GM19438 (cell line): ENCODE measurements at regions not wholly inside any gene's neighbourhood (a gene's known extent, or its start where the extent isn't known, plus 50 kb on each side); places are given as distances from the start of the nearest gene placed in this dataset.
"Not testable (repeated sequence)": the region's sequence is repeated elsewhere in the genome, so short reads cannot be mapped to it uniquely, and the experiment has no call there.

ENCODE experiments used
- ATAC-seq: cut with Tn5 transposase; IDR thresholded peaks from one replicate; pipeline ENCODE4 v1.9.1; 2021; ENCODE audit warnings: low read depth; ENCODE audit not compliant: unreplicated experiment

GRCh38 chr15:20309966-20310365 lies 231.6 kb downstream of the GOLGA6L6 start:
- ATAC-seq: not testable (repeated sequence)

- not testable (repeated sequence) for ATAC-seq
Measured at GRCh38 chr15:20309395-20309794, 232.2 kb downstream of the GOLGA6L6 start.

GRCh38 chr15:20308027-20308690 lies 233.4 kb downstream of the GOLGA6L6 start:
- ATAC-seq: not testable (repeated sequence)

GRCh38 chr15:20307137-20307536 lies 234.5 kb downstream of the GOLGA6L6 start:
- ATAC-seq: not testable (repeated sequence)

GRCh38 chr15:20306497-20307106 lies 235.0 kb downstream of the GOLGA6L6 start:
- ATAC-seq: not testable (repeated sequence)

- not testable (repeated sequence) for ATAC-seq
Measured at GRCh38 chr15:20305912-20306311, 235.7 kb downstream of the GOLGA6L6 start.

GRCh38 chr15:20305015-20305465 lies 236.6 kb downstream of the GOLGA6L6 start:
- not testable (repeated sequence) for ATAC-seq

GRCh38 chr15:20304282-20305014 lies 237.2 kb downstream of the GOLGA6L6 start:
- ATAC-seq: not testable (repeated sequence)

GRCh38 chr15:20303248-20304171 lies 238.1 kb downstream of the GOLGA6L6 start:
- ATAC-seq: not testable (repeated sequence)

- not testable (repeated sequence) for ATAC-seq
Measured at GRCh38 chr15:20302141-20303069, 239.2 kb downstream of the GOLGA6L6 start.

GRCh38 chr15:20301471-20302081 lies 240.0 kb downstream of the GOLGA6L6 start:
- not testable (repeated sequence) for ATAC-seq

- not testable (repeated sequence) for ATAC-seq
Measured at GRCh38 chr15:20301041-20301390, 240.6 kb downstream of the GOLGA6L6 start.

GRCh38 chr15:20300351-20301040 lies 241.1 kb downstream of the GOLGA6L6 start:
- not testable (repeated sequence) for ATAC-seq

- ATAC-seq: not testable (repeated sequence)
Measured at GRCh38 chr15:20297603-20298123, 243.9 kb downstream of the GOLGA6L6 start.

GRCh38 chr15:20296261-20296660 lies 245.3 kb downstream of the GOLGA6L6 start:
- not testable (repeated sequence) for ATAC-seq

GRCh38 chr15:20295238-20295811 lies 246.3 kb downstream of the GOLGA6L6 start:
- ATAC-seq: no peak

GRCh38 chr15:20294651-20295237 lies 246.9 kb downstream of the GOLGA6L6 start:
- no peak for ATAC-seq
